Brain microvascular endothelial cell (primary cell): ENCODE measurements at regions not wholly inside any gene's neighbourhood (a gene's known extent, or its start where the extent isn't known, plus 50 kb on each side); places are given as distances from the start of the nearest gene placed in this dataset.

ENCODE experiments used
- DNase-seq: peaks from one replicate; pipeline ENCODE4 v3.0.0-alpha.2; 2020
- H3K27ac ChIP-seq: fragments of 250-450 bp; sonication (Bioruptor Pico); 2 replicates; pipeline ENCODE4 v1.5.1; 2020; ENCODE audit warnings: mild to moderate bottlenecking, moderate library complexity
- H3K27me3 ChIP-seq: fragments of 250-450 bp; sonication (Bioruptor Pico); replicated peaks from 2 replicates; pipeline ENCODE4 v1.5.1; 2020; ENCODE audit warnings: mild to moderate bottlenecking
- H3K36me3 ChIP-seq: fragments of 250-450 bp; sonication (Bioruptor Pico); replicated peaks from 2 replicates; pipeline ENCODE4 v1.5.1; 2020; ENCODE audit warnings: mild to moderate bottlenecking
- H3K4me3 ChIP-seq: 2 replicates; pipeline ENCODE4 v1.5.1; 2011; ENCODE audit warnings: low read depth, mild to moderate bottlenecking, control low read depth, low read length, moderate library complexity
- in situ Hi-C: cut with HindIII; loops from 2 replicates; pipeline ENCODE4 v1.10.0; 2017; ENCODE audit warnings: low sequenced_read_pairs, low pct_ligation_motif_present
- TF ChIP-seq, protein P1 (sequence below): IDR thresholded peaks from 2 replicates; pipeline ENCODE4 v1.5.1; 2011; ENCODE audit warnings: low read depth, mild to moderate bottlenecking, moderate library complexity, low read length, control low read depth, inconsistent platforms; ENCODE audit errors: missing control alignments

DNA sequence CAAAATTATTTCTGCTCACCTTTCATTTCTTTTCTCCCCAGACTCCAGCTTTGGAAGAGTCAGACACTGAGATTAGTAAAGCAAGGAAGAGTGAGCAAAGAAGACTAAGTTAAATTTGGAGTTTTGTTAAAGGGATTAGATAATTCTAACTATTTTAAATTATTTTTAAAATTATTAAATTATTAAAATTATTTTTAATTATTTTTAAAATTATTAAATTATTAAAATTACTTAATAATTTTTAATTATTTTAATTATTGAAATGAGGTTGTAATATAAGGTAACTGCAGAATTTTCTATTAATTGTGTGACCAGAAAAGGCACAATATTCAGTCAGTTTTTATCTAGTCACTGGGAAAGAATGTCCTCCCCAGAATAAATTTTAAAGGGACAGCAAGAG lies 185.0 kb upstream of the EOMES start:
- no peak for DNase-seq
- H3K36me3 ChIP-seq = no peaks in the 10 kb centered on the region
- no peaks in the 10 kb centered on the region for H3K27me3 ChIP-seq
- TF ChIP-seq, protein P1, sequence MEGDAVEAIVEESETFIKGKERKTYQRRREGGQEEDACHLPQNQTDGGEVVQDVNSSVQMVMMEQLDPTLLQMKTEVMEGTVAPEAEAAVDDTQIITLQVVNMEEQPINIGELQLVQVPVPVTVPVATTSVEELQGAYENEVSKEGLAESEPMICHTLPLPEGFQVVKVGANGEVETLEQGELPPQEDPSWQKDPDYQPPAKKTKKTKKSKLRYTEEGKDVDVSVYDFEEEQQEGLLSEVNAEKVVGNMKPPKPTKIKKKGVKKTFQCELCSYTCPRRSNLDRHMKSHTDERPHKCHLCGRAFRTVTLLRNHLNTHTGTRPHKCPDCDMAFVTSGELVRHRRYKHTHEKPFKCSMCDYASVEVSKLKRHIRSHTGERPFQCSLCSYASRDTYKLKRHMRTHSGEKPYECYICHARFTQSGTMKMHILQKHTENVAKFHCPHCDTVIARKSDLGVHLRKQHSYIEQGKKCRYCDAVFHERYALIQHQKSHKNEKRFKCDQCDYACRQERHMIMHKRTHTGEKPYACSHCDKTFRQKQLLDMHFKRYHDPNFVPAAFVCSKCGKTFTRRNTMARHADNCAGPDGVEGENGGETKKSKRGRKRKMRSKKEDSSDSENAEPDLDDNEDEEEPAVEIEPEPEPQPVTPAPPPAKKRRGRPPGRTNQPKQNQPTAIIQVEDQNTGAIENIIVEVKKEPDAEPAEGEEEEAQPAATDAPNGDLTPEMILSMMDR = no peak
- in situ Hi-C loops = no loop called here
- H3K4me3 ChIP-seq = no peak overlapping the region
- H3K27ac ChIP-seq = no peak overlapping the region

DNA sequence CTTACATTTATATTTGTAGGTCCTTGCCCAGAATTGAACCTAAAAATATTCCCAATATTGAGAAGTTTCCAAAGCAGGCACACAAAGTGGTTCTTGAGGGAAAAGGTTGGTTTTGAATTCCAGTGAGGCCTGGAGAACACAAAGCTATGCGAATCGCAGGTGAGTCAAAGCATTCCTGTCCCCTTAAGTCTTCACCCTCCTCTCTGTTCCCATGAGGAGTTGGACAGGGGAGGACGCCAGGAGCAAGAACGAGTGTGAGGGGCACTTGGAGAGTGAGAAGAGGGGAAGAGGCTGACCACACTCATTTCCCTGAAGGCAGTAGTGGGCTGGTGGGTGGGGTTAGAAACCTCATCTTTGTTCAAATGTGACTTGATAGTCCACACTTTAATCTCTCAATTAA lies 185.8 kb upstream of the EOMES start:
- no peak overlapping the region for H3K27ac ChIP-seq
- no peaks in the 10 kb centered on the region for H3K27me3 ChIP-seq
- H3K36me3 ChIP-seq = no peaks in the 10 kb centered on the region
- no peak overlapping the region for H3K4me3 ChIP-seq
- in situ Hi-C loops = no loop called here
- no peak for DNase-seq
- TF ChIP-seq, protein P1 = no peak

DNA sequence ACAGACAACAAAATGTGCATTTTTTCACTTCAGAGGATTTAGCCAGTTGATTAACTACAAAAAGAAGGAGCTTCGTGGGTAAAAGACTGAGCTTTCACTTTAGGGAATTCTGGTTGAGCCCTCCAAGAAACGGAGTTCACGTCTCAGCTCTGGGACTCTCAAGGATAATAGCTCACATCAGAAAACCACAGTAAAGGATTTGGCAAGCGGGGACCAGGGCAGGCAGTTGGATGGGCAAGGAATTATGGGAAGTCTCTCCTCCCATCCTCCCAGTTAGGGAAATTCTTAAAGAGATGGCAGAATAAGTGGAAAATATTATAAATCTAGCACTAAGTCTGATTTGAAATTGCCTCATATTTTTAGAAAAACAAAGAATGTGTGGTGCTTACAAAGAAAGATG lies 188.3 kb upstream of the EOMES start:
- no peaks in the 10 kb centered on the region for H3K27me3 ChIP-seq
- H3K4me3 ChIP-seq = no peak overlapping the region
- H3K27ac ChIP-seq = no peak overlapping the region
- H3K36me3 ChIP-seq = no peaks in the 10 kb centered on the region
- no peak for DNase-seq
- in situ Hi-C loops = no loop called here
- TF ChIP-seq, protein P1 = no peak

DNA sequence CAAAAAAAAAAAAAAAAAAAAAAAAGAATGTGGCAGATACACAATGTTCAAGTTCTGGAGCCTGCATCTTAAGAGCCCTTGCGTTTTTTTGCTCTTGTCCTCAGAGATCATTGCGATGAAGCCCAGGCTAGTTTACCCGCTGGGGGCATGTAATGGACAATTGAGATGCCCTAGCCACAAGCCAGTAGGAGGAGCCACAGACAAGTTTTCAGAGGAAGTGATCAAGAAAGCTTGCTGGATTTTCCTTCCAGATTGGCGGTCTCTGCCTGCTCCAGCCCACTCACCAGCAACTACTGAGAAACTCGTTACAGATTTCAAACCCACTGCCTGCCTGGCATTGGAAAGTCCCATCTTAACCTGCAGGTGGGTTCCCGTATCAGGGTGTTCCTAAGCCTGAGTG lies 192.1 kb upstream of the EOMES start:
- no peak overlapping the region for H3K27ac ChIP-seq
- no peaks in the 10 kb centered on the region for H3K36me3 ChIP-seq
- H3K27me3 ChIP-seq = no peaks in the 10 kb centered on the region
- H3K4me3 ChIP-seq = no peak overlapping the region
- DNase-seq = no peak
- in situ Hi-C loops = no loop called here
- TF ChIP-seq, protein P1 = no peak

DNA sequence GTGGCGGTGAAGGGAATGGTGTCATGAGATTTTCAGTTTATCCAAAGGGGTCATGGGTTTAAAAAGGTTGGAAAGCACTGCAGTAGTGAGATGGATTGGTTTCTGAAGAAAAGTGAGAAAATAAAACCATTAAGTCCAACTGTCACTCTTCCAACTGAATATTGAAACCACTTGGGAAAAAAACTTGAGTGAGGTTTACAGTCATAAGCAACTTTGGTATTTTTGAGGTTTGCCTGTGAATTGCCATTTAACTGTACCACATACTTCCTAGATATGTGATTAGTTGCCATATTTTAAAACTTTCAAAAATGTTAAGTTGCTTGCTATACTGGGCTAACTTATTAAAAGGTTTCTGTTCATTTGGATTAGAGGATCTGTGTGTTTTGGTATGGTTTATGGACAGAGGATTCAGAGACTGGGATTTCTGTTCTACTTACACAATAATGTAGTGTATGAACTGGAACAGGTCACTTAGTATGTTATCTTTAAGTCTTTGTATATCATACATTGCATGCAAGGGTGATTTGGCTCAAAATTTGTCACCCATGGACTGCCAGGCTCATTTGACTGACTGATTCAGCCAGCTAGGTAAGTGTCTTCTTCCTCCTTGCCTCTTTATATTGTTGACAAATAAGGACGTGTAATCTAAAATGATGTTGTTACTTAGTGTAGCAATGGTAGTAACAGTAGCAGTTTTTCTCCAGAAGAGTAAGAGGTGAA lies 201.4 kb upstream of the EOMES start:
- Histone ChIP-seq H3K36me3 (no peaks in the 10 kb centered on the region), H3K27me3 (no peaks in the 10 kb centered on the region), H3K27ac (no peak overlapping the region), H3K4me3 (no peak overlapping the region)
- TF ChIP-seq, protein P1 = no peak
- in situ Hi-C loops = no loop called here
- no peak for DNase-seq

DNA sequence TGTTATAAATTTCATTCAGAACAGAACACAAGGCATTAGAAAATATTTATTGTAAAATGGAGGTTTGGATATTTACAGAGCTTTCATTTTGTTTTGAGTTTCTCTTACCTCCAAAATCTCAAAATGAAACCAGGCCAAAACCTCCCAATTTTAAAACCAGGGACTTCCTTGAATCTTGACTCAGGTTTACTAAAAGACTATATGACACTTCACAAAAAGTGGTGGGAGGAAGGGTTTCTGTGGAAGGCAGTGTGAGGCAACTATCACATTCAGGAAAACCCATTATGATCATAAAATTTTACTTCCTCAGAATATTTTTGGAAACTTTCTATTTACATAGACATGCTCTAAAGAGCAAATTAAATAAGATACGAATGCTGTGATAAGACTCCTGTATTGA lies 205.8 kb upstream of the EOMES start:
- in situ Hi-C loops = no loop called here
- no peak overlapping the region for H3K4me3 ChIP-seq
- TF ChIP-seq, protein P1 = no peak
- H3K27me3 ChIP-seq = no peaks in the 10 kb centered on the region
- H3K36me3 ChIP-seq = no peaks in the 10 kb centered on the region
- no peak overlapping the region for H3K27ac ChIP-seq
- DNase-seq = no peak
